MM.1S (cell line): ENCODE measurements at regions not wholly inside any gene's neighbourhood (a gene's known extent, or its start where the extent isn't known, plus 50 kb on each side); places are given as distances from the start of the nearest gene placed in this dataset.

ENCODE experiments used
- DNase-seq: peaks from one replicate; pipeline ENCODE4 v3.0.0-alpha.2; 2015
- H2AFZ ChIP-seq: fragments of 300-600 bp; sonication (generic); 2 replicates; pipeline ENCODE4 v1.6.0; 2016; ENCODE audit warnings: antibody characterized with exemption, low read length
- H3F3A ChIP-seq: fragments of 300-600 bp; sonication (generic); 2 replicates; pipeline ENCODE4 v1.6.1; 2016; ENCODE audit warnings: mild to moderate bottlenecking, antibody characterized with exemption, low read length, moderate library complexity, mixed read lengths; ENCODE audit not compliant: insufficient read depth
- H3K27ac ChIP-seq: fragments of 300-600 bp; sonication (generic); 2 replicates; pipeline ENCODE4 v1.5.1; 2016; ENCODE audit warnings: mild to moderate bottlenecking, low read length
- H3K27me3 ChIP-seq: fragments of 300-600 bp; sonication (generic); replicated peaks from 2 replicates; pipeline ENCODE4 v1.6.0; 2016; ENCODE audit warnings: low read length; ENCODE audit not compliant: insufficient read depth
- H3K36me3 ChIP-seq: fragments of 300-600 bp; sonication (generic); replicated peaks from 2 replicates; pipeline ENCODE4 v1.6.1; 2016; ENCODE audit warnings: mild to moderate bottlenecking, low read length, mixed read lengths; ENCODE audit not compliant: insufficient read depth
- H3K4me1 ChIP-seq: fragments of 300-600 bp; sonication (generic); 2 replicates; pipeline ENCODE4 v1.6.1; 2016; ENCODE audit warnings: low read length, mixed read lengths
- H3K4me2 ChIP-seq: fragments of 300-600 bp; sonication (generic); 2 replicates; pipeline ENCODE4 v1.6.0; 2016; ENCODE audit warnings: low read depth, low read length
- H3K4me3 ChIP-seq: fragments of 300-600 bp; sonication (generic); 2 replicates; pipeline ENCODE4 v1.5.1; 2016; ENCODE audit warnings: low read length, mixed read lengths
- H3K79me2 ChIP-seq: fragments of 300-600 bp; sonication (generic); 2 replicates; pipeline ENCODE4 v1.6.1; 2016; ENCODE audit warnings: mixed run types, low read length, mixed read lengths
- H3K9ac ChIP-seq: fragments of 300-600 bp; sonication (generic); 2 replicates; pipeline ENCODE4 v1.6.1; 2016; ENCODE audit warnings: low read length, mixed read lengths
- H3K9me2 ChIP-seq: fragments of 300-600 bp; sonication (generic); replicated peaks from 2 replicates; pipeline ENCODE4 v1.6.1; 2016; ENCODE audit warnings: mild to moderate bottlenecking, low read length, mixed read lengths; ENCODE audit not compliant: insufficient read depth
- H3K9me3 ChIP-seq: fragments of 300-600 bp; sonication (generic); replicated peaks from 2 replicates; pipeline ENCODE4 v1.6.1; 2016; ENCODE audit warnings: mild to moderate bottlenecking, low read length, mixed read lengths; ENCODE audit not compliant: insufficient read depth
- H4K20me1 ChIP-seq: fragments of 300-600 bp; sonication (generic); 2 replicates; pipeline ENCODE4 v1.6.1; 2016; ENCODE audit warnings: mild to moderate bottlenecking, low read length, moderate library complexity, mixed read lengths; ENCODE audit not compliant: insufficient read depth
- EZH2 ChIP-seq: fragments of 300-600 bp; sonication (generic); optimal IDR thresholded peaks from 2 replicates; pipeline ENCODE3; 2017; ENCODE audit warnings: low read depth, mild to moderate bottlenecking, antibody characterized with exemption, low read length, mixed read lengths
- EZH2phosphoT487 ChIP-seq: fragments of 300-600 bp; sonication (generic); IDR thresholded peaks from 2 replicates; pipeline ENCODE4 v1.6.1; 2018; ENCODE audit warnings: antibody characterized with exemption, low read length
- TF ChIP-seq, protein P1 (sequence below): fragments of 300-600 bp; sonication (generic); IDR thresholded peaks from 2 replicates; pipeline ENCODE4 v1.5.1; 2016; ENCODE audit warnings: antibody characterized with exemption, low read length, mixed read lengths

GRCh38 chr15:70420086-70420947 is 322.6 kb upstream of the TLE3 start:
- no peaks in the 10 kb centered on the region for H3K9me2 ChIP-seq
- H2AFZ ChIP-seq, result no peak overlapping the region
- no peaks in the 10 kb centered on the region for H3K36me3 ChIP-seq
- no peak for TF ChIP-seq EZH2phosphoT487
- TF ChIP-seq EZH2, result no peak
- no peak for DNase-seq
- H3K9me3 ChIP-seq, result no peaks in the 10 kb centered on the region
- H3K79me2 ChIP-seq, result no peaks in the 10 kb centered on the region
- H3K4me3 ChIP-seq, result no peak overlapping the region
- no peaks in the 10 kb centered on the region for H3K27me3 ChIP-seq
- H3K9ac ChIP-seq, result no peak overlapping the region
- H3K27ac ChIP-seq, result no peak overlapping the region
- H3K4me1 ChIP-seq, result peaks cover 16% of the 10 kb centered on the region
- H3F3A ChIP-seq, result no peaks in the 10 kb centered on the region
- no peaks in the 10 kb centered on the region for H4K20me1 ChIP-seq
- no peak overlapping the region for H3K4me2 ChIP-seq

DNA sequence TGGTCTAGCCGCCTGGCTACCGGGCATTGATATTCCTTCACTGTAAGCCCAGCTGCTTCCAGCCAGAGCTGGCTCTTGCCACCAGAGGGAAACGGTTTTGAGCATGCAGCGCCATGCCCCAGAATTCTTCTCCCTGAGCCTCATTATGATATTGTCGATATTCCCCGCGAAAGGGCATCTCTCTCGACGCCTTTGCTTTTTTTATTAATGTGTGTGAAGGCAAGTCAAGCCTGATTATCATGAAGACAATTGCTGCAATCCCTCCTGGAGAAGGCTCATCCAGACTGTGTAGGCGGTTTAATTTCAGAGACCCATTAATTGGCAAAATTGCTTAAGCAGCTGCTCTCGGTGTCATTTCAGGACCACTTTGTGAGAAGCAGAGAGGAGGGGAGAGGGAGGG is 321.2 kb upstream of the TLE3 start:
- TF ChIP-seq EZH2phosphoT487 (no peak), EZH2 (no peak)
- TF ChIP-seq, protein P1, sequence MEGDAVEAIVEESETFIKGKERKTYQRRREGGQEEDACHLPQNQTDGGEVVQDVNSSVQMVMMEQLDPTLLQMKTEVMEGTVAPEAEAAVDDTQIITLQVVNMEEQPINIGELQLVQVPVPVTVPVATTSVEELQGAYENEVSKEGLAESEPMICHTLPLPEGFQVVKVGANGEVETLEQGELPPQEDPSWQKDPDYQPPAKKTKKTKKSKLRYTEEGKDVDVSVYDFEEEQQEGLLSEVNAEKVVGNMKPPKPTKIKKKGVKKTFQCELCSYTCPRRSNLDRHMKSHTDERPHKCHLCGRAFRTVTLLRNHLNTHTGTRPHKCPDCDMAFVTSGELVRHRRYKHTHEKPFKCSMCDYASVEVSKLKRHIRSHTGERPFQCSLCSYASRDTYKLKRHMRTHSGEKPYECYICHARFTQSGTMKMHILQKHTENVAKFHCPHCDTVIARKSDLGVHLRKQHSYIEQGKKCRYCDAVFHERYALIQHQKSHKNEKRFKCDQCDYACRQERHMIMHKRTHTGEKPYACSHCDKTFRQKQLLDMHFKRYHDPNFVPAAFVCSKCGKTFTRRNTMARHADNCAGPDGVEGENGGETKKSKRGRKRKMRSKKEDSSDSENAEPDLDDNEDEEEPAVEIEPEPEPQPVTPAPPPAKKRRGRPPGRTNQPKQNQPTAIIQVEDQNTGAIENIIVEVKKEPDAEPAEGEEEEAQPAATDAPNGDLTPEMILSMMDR, result no peak
- Histone ChIP-seq H3K9me2 (no peaks in the 10 kb centered on the region), H2AFZ (no peak overlapping the region), H3K79me2 (no peaks in the 10 kb centered on the region), H3K36me3 (no peaks in the 10 kb centered on the region), H3F3A (no peaks in the 10 kb centered on the region), H3K9me3 (no peaks in the 10 kb centered on the region), H3K9ac (no peak overlapping the region), H3K4me1 (0 out of 2 replicates have a peak, but pooled peaks cover 12% of the 10 kb centered on the region), H4K20me1 (no peaks in the 10 kb centered on the region), H3K27ac (no peak overlapping the region), H3K4me2 (no peak overlapping the region), H3K4me3 (no peak overlapping the region), H3K27me3 (no peaks in the 10 kb centered on the region)
- DNase-seq, result no peak

DNA sequence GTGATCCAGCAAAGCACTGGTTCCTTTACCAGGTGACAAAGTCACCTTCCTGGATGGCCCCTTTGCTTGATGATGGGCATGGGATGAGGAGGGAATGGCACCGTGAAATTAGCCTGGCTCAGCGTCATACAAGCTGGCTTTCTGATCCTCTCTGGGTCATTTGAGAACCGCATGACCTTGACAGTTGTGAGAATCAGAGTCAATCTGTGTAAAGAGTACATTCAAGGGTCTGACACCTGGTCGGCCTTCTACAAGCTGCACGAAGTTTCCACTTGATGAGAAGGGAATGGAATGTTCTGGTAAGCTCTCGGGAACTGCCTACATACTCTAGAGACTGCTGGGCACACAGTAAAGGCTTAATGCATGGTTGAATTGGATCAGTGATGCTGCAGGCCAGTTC is 319.8 kb upstream of the TLE3 start:
- Histone ChIP-seq H3K4me2 (no peak overlapping the region), H3K36me3 (no peaks in the 10 kb centered on the region), H3K4me3 (no peak overlapping the region), H3F3A (no peaks in the 10 kb centered on the region), H3K9me2 (no peaks in the 10 kb centered on the region), H2AFZ (no peak overlapping the region), H4K20me1 (no peaks in the 10 kb centered on the region), H3K9me3 (no peaks in the 10 kb centered on the region), H3K9ac (no peak overlapping the region), H3K79me2 (no peaks in the 10 kb centered on the region), H3K27ac (no peak overlapping the region), H3K4me1 (0 out of 2 replicates have a peak, but pooled peaks cover 12% of the 10 kb centered on the region), H3K27me3 (no peaks in the 10 kb centered on the region)
- no peak for DNase-seq
- TF ChIP-seq EZH2phosphoT487 (no peak), EZH2 (no peak)
- TF ChIP-seq, protein P1, result no peak

DNA sequence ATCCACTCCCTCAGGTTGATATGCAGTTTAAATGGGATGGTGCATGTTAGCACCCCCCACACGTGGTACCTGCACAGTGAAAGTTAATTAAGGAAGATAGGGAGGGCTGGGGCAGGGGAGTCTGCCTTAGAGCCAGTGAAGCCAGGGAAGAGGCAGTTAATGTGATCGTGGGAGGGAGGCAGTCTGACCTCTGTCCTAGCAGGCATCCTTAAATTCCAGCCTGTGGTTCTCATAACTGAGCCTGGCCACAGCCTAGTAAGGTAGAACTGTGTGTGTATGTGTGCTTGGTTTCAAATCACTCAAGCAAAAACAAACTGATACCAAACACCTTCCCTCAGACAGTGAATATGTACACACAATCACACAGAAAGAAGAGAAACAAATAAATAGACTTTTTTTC is 319.1 kb upstream of the TLE3 start:
- no peak overlapping the region for H3K4me2 ChIP-seq
- H3K4me3 ChIP-seq, result no peak overlapping the region
- H3K36me3 ChIP-seq, result no peaks in the 10 kb centered on the region
- no peaks in the 10 kb centered on the region for H3F3A ChIP-seq
- no peaks in the 10 kb centered on the region for H3K9me2 ChIP-seq
- no peaks in the 10 kb centered on the region for H3K27me3 ChIP-seq
- H3K79me2 ChIP-seq, result no peaks in the 10 kb centered on the region
- no peaks in the 10 kb centered on the region for H3K9me3 ChIP-seq
- no peak overlapping the region for H3K9ac ChIP-seq
- H3K27ac ChIP-seq, result no peak overlapping the region
- DNase-seq, result no peak
- 0 out of 2 replicates have a peak, but pooled peaks cover 12% of the 10 kb centered on the region for H3K4me1 ChIP-seq
- H2AFZ ChIP-seq, result no peak overlapping the region
- TF ChIP-seq EZH2, result no peak
- no peak for TF ChIP-seq EZH2phosphoT487
- TF ChIP-seq, protein P1, result no peak
- H4K20me1 ChIP-seq, result no peaks in the 10 kb centered on the region
